GM18858 (cell line): ENCODE measurements at regions not wholly inside any gene's neighbourhood (a gene's known extent, or its start where the extent isn't known, plus 50 kb on each side); places are given as distances from the start of the nearest gene placed in this dataset.
"Not testable (repeated sequence)": the region's sequence is repeated elsewhere in the genome, so short reads cannot be mapped to it uniquely, and the experiment has no call there.

ENCODE experiments used
- ATAC-seq: cut with Tn5 transposase; IDR thresholded peaks from one replicate; pipeline ENCODE4 v1.9.1; 2021; ENCODE audit not compliant: unreplicated experiment

DNA sequence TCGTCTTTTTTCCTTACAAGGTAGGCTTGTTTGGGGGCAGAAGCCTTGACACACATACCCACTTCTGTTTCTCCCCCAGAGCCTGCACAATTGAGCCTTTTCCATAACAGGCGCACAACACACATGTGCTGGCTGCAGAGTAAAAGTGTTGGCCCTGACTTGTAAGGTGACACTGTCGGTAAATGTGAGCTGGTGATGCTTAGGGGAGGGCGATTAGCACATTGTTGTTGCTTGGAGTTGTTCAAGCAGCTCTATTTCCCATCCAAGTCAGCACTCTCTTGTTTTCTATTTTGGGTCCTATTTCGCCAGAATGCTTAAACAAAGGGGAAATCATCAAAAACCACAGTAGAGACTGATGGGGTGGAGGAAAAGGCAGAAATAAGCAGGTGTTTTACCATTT, 51.9 kb upstream of the PTPRJ start:
- ATAC-seq: no peak

DNA sequence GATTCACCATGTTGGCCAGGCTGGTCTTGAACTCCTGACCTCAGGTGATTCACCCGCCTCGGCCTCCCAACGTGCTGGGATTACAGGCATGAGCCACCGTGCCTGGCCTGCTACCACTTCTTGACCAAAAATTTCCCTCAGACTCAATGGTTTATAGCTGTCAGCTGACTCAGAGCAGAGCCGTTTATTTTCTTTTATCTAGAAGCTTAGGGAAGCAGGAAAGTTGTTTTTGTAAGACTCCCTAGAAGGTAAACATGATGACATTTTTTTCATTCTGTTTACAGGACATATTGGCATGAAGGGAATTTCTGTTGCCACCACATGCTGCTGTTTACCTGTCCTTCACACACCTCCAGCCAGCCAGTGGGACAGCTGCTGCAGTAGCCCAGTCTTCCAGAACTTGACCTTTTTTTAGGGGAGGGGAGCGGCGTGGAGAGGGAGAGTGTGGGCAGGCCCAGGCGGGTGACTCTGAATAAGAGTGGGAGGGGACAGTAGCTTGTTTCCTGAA, 56.1 kb upstream of the PTPRJ start:
- ATAC-seq: no peak

DNA sequence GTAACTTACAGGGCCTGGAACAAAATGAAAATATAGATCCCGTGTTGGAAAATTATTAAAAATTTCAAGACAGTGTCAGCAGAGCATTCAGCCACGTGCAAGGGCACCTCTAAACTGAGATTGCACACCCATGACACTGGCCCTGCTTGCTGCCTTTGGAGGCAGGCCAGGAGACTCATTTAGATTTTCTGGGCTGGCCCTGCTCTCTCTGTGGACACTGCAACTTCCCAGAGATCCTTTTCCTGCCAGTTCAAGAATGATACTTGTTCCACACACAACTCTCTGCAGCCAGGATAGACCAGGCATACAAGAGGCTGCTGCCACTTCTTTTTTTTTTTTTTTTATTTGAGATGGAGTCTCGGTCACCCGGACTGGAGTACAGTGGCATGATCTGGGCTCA, 56.7 kb upstream of the PTPRJ start:
- ATAC-seq: no peak

GRCh38 chr11:47921080-47921555, 59.2 kb upstream of the PTPRJ start:
- not testable (repeated sequence) for ATAC-seq

- no peak for ATAC-seq
Observed at GRCh38 chr11:47918882-47919495, 61.4 kb upstream of the PTPRJ start.

DNA sequence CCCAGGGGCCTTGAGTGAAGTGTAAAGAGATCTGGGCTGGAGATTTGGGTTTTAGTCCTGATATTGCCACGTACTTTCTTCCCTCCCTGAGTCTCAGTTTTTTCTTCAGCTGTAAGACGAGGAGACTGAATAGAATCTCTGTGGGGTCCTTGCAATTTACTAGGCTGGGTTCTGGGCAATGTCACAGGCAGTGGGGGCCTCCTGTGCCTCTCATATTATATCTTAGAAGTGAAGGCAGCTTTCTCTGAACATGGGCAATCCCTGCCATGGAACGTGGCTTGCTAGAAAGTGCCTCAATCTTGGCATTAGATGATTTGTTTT, 62.0 kb upstream of the PTPRJ start:
- ATAC-seq: no peak

GRCh38 chr11:47917599-47918369, 62.6 kb upstream of the PTPRJ start:
- peak; percentile 30 for ATAC-seq

GRCh38 chr11:47916361-47916841, 64.0 kb upstream of the PTPRJ start:
- no peak for ATAC-seq

GRCh38 chr11:47915783-47916182, 64.6 kb upstream of the PTPRJ start:
- no peak for ATAC-seq

- ATAC-seq: no peak
Observed at GRCh38 chr11:47915374-47915773, 65.0 kb upstream of the PTPRJ start.

DNA sequence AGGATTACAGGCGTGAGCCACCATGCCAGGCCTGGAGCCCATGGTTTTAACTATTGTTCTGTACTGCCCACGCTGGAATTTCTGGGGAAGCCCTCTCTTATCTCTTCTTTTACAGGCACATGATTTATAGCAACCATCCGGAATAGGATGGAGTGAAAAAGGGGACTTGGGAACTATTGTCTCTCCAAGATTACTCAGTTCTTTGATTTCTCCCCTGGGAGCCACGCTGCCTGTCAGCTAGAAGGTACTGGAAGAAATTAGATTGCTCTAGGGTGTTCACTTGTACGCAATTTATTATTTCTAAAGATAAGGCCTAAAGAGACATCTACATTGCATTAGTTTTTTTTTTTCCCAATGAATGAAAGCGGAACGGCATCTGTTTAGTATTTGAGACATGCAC, 65.6 kb upstream of the PTPRJ start:
- no peak for ATAC-seq

- no peak for ATAC-seq
Observed at GRCh38 chr11:47913529-47914244, 65.5 kb upstream of the NUP160 start.

GRCh38 chr11:47912843-47913437, 64.8 kb upstream of the NUP160 start:
- ATAC-seq: no peak

DNA sequence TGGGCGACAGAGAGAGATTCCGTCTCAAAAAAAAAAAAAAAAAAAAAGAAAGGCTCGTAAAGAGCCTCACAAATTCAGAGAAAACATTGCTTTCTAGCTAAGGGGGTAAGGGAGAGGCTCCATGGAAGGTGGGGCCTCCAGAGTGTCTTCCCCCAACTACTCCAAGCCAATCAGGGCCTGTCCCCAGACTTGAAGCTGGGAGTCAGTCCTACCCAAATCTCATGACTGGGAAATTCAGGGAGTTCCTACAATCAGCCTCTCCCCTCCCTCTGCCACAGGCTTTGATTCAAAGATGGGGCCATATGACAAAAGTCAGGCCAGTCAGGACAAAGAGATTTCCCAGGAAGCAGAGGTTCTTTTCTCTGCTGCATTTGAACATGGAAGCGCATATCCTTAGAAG, 63.0 kb upstream of the NUP160 start:
- no peak for ATAC-seq

DNA sequence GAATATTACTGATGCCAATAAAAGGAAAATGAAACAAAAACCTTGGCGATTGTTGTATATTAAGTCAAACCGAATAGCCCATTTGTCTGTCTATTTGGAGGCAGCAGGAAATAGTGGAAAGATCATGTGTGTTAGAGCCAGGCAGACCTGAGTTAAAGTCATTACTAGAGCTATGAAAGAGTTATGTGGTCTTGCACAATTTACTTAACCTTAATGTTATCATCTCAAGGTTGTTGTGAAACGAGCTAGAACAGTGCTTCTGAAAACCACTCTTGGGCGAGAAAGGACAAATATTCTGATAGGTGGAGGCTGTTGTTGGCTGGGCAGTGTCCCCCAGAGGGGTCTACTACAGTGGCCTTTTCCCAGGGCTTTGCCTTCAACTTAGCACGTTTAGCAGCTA, 60.0 kb upstream of the NUP160 start:
- peak; percentile 66 for ATAC-seq

DNA sequence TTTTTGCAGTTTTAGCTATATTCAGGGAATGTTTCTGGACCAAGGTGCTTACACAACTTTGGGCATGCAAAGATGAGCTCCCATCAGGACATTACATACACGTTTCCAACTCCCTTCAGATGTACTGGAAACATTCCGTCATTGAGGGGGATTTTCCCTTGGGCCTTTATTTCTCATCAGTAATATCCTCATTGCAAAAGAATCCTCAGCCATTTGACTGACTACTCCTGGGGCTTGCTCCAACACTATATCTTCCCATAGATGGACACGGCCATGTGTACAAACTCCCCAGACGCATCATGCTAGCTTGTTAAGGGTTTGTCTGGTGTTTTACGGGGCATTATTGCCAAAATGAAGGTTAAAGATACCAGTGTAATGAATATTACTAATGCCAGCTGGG, 59.3 kb upstream of the NUP160 start:
- ATAC-seq: no peak

DNA sequence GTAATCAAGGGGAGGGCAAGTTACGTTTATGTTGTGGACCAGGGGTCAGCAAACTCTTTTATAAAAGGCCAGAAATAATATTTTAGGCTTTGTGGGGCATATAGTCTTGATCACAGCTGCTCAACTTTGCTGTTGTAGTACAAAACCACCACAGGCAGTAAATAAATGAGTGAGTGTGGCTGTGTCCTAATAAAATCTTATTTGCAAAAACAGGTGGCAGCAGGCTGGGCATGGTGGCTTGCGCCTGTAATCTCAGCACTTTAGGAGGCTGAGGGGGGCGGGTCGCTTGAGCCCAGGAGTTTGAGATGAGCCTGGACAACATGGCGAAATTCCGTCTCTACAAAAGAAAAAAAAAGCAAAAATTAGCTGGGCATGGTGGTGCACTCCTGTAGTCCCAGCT, 57.9 kb upstream of the NUP160 start:
- ATAC-seq: no peak

GRCh38 chr11:47905358-47906059, 57.4 kb upstream of the NUP160 start:
- ATAC-seq: no peak

- ATAC-seq: no peak
Observed at GRCh38 chr11:47904808-47905207, 56.7 kb upstream of the NUP160 start.

- no peak for ATAC-seq
Observed at GRCh38 chr11:47904048-47904447, 55.9 kb upstream of the NUP160 start.

DNA sequence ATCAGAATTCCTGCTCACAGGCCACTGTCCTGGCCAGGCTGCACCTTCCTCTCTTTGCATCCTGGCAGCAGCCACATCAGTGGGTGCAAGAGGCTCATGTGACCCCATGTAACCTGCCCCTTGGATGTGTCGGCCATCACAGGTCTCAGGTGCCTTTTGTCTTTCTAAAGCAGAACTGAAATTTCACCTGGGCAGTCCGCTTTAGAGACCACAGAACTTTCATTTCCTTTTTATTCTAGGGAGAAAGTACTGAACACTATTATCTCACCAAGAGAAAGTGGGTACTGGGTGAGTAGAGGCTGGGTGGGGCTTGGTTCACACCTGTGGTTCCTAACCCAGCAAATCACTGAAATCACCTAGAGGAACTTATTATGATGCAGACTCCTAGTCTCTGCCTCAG, 51.7 kb upstream of the NUP160 start:
- ATAC-seq: peak; percentile 98
